Astrocyte (in vitro differentiated cells and primary cell): ENCODE measurements at regions not wholly inside any gene's neighbourhood (a gene's known extent, or its start where the extent isn't known, plus 50 kb on each side); places are given as distances from the start of the nearest gene placed in this dataset.

Source experiments
- DNase-seq: peaks from one replicate; pipeline ENCODE4 v3.0.0-alpha.2; 2010; ENCODE audit warnings: low read depth
- FAIRE-seq: peaks from 2 replicates; lab custom pipeline; 2011; peaks lifted over from hg19 to GRCh38; lab: Jason Lieb, UNC
- H2AFZ ChIP-seq: 2 replicates; pipeline ENCODE4 v1.6.0; 2012; ENCODE audit warnings: low read depth, low read length, inconsistent platforms
- H3K27ac ChIP-seq: 2 replicates; pipeline ENCODE4 v1.5.1; 2011; ENCODE audit warnings: low read depth, low read length, inconsistent platforms
- H3K27me3 ChIP-seq: 2 replicates; pipeline ENCODE4 v1.6.0; 2011; ENCODE audit warnings: low read length, inconsistent platforms; ENCODE audit not compliant: insufficient read depth
- H3K36me3 ChIP-seq: 2 replicates; pipeline ENCODE4 v1.5.1; 2011; ENCODE audit warnings: low read length, inconsistent platforms; ENCODE audit not compliant: insufficient read depth
- H3K4me1 ChIP-seq: 2 replicates; pipeline ENCODE4 v1.5.1; 2011; ENCODE audit warnings: low read length, inconsistent platforms; ENCODE audit not compliant: insufficient read depth
- H3K4me2 ChIP-seq: 2 replicates; pipeline ENCODE4 v1.6.0; 2012; ENCODE audit warnings: low read length, inconsistent platforms
- H3K4me3 ChIP-seq: 2 replicates; pipeline ENCODE4 v1.5.1; 2011; ENCODE audit warnings: low read depth, mild to moderate bottlenecking, low read length, inconsistent platforms; ENCODE audit not compliant: insufficient read depth
- H3K79me2 ChIP-seq: 2 replicates; pipeline ENCODE4 v1.6.0; 2012; ENCODE audit warnings: mild to moderate bottlenecking, low read length, inconsistent platforms; ENCODE audit not compliant: insufficient read depth
- H3K9ac ChIP-seq: 2 replicates; pipeline ENCODE4 v1.6.0; 2012; ENCODE audit warnings: mild to moderate bottlenecking, low read length, inconsistent platforms
- H3K9me3 ChIP-seq: 2 replicates; pipeline ENCODE4 v1.5.1; 2012; ENCODE audit warnings: low read depth, mild to moderate bottlenecking, low read length, inconsistent platforms; ENCODE audit not compliant: insufficient read depth
- H4K20me1 ChIP-seq: 2 replicates; pipeline ENCODE4 v1.6.0; 2012; ENCODE audit warnings: low read length, inconsistent platforms; ENCODE audit not compliant: insufficient read depth
- H3K27ac Mint-ChIP-seq: one replicate; pipeline ENCODE4 v1.8.0; 2021; ENCODE audit warnings: mild to moderate bottlenecking, mixed read lengths; ENCODE audit not compliant: unreplicated experiment
- H3K27me3 Mint-ChIP-seq: one replicate; pipeline ENCODE4 v1.8.0; 2021; ENCODE audit warnings: low read depth, mixed read lengths; ENCODE audit not compliant: unreplicated experiment
- H3K36me3 Mint-ChIP-seq: one replicate; pipeline ENCODE4 v1.8.0; 2021; ENCODE audit warnings: low read depth, mixed read lengths; ENCODE audit not compliant: unreplicated experiment
- H3K4me1 Mint-ChIP-seq: one replicate; pipeline ENCODE4 v1.8.0; 2021; ENCODE audit warnings: low read depth, mixed read lengths; ENCODE audit not compliant: unreplicated experiment
- H3K4me3 Mint-ChIP-seq: one replicate; pipeline ENCODE4 v1.8.0; 2021; ENCODE audit warnings: mild to moderate bottlenecking, moderate library complexity, mixed read lengths; ENCODE audit not compliant: unreplicated experiment
- H3K9me3 Mint-ChIP-seq: one replicate; pipeline ENCODE4 v1.8.0; 2021; ENCODE audit warnings: mild to moderate bottlenecking, mixed read lengths; ENCODE audit not compliant: unreplicated experiment
- CTCF ChIP-seq: IDR thresholded peaks from 2 replicates; pipeline ENCODE4 v1.5.1; 2011; ENCODE audit warnings: low read depth, mild to moderate bottlenecking, inconsistent platforms, low read length, moderate library complexity; ENCODE audit not compliant: insufficient read depth
- EZH2 ChIP-seq: IDR thresholded peaks from 2 replicates; pipeline ENCODE4 v1.6.1; 2012; ENCODE audit warnings: mild to moderate bottlenecking, low read length, inconsistent platforms; ENCODE audit not compliant: insufficient read depth

GRCh38 chr12:20967756-20968155 is 157.3 kb downstream of the SLCO1B3 start:
- no peak overlapping the region for H2AFZ ChIP-seq
- no peak for FAIRE-seq
- Mint-ChIP-seq H3K27ac (no peak overlapping the region), H3K36me3 (no peaks in the 10 kb centered on the region), H3K4me3 (no peak overlapping the region), H3K4me1 (no peaks in the 10 kb centered on the region), H3K9me3 (peaks cover 6% of the 10 kb centered on the region), H3K27me3 (no peaks in the 10 kb centered on the region)
- H4K20me1 ChIP-seq = no peaks in the 10 kb centered on the region
- TF ChIP-seq EZH2 (no peak), CTCF (no peak)
- H3K27me3 ChIP-seq = no peaks in the 10 kb centered on the region
- H3K9ac ChIP-seq = no peak overlapping the region
- no peak overlapping the region for H3K4me2 ChIP-seq
- DNase-seq = no peak
- no peaks in the 10 kb centered on the region for H3K9me3 ChIP-seq
- H3K36me3 ChIP-seq = no peaks in the 10 kb centered on the region
- H3K4me3 ChIP-seq = no peak overlapping the region
- H3K4me1 ChIP-seq = no peaks in the 10 kb centered on the region
- no peaks in the 10 kb centered on the region for H3K79me2 ChIP-seq
- H3K27ac ChIP-seq = no peak overlapping the region

DNA sequence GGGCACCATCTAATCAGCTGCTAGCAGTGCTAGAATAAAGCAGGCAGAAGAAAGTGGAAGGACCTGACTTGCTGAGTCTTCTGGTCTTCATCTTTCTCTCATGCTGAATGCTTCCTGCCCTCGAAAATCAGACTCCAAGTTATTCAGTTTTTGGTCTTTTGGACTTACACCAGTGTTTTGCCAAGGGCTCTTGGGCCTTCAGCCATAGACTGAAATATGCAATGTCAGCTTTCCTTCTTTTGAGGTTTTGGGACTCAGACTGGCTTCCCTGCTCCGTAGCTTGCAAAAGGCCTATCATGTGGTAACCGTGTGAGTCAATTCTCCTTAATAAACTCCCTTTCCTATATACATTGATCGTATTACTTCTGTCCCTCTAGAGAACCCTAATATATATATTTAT is 159.3 kb downstream of the SLCO1B3 start:
- DNase-seq (no peak), FAIRE-seq (no peak)
- Histone ChIP-seq H3K27ac (no peak overlapping the region), H4K20me1 (no peaks in the 10 kb centered on the region), H3K9ac (no peak overlapping the region), H3K9me3 (no peaks in the 10 kb centered on the region), H3K4me3 (no peak overlapping the region), H2AFZ (no peak overlapping the region), H3K27me3 (no peaks in the 10 kb centered on the region), H3K36me3 (no peaks in the 10 kb centered on the region), H3K4me1 (no peaks in the 10 kb centered on the region), H3K79me2 (no peaks in the 10 kb centered on the region), H3K4me2 (no peak overlapping the region)
- no peak overlapping the region for H3K4me3 Mint-ChIP-seq
- H3K4me1 Mint-ChIP-seq = no peaks in the 10 kb centered on the region
- no peaks in the 10 kb centered on the region for H3K36me3 Mint-ChIP-seq
- H3K27me3 Mint-ChIP-seq = no peaks in the 10 kb centered on the region
- H3K27ac Mint-ChIP-seq = no peak overlapping the region
- TF ChIP-seq CTCF = no peak
- no peak for TF ChIP-seq EZH2
- H3K9me3 Mint-ChIP-seq = peaks cover 6% of the 10 kb centered on the region

DNA sequence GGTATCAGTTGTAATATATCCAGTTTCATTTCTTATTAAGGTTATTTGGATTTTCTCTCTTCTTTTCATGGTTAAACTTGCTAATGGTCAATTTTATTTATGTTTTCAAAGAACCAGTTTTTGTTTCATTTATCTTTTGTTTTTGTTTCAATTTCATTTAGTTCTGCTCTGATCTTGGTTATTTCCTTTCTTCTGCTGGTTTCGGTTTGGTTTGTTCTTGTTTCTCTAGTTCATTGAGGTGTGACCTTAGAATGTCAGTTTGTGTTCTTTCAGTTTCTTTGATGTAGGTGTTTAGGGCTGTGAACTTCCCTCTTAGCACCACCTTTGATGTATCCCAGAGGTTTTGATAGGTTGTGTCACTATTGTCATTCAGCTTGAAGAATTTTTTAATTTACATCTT is 145.6 kb upstream of the SLCO1B1 start:
- Histone ChIP-seq H4K20me1 (no peaks in the 10 kb centered on the region), H3K27ac (no peak overlapping the region), H3K36me3 (no peaks in the 10 kb centered on the region), H3K4me1 (no peaks in the 10 kb centered on the region), H3K27me3 (no peaks in the 10 kb centered on the region), H2AFZ (no peak overlapping the region), H3K9ac (no peak overlapping the region), H3K4me3 (no peak overlapping the region), H3K9me3 (no peaks in the 10 kb centered on the region), H3K79me2 (no peaks in the 10 kb centered on the region), H3K4me2 (no peak overlapping the region)
- no peaks in the 10 kb centered on the region for H3K27me3 Mint-ChIP-seq
- no peak for TF ChIP-seq EZH2
- no peak for TF ChIP-seq CTCF
- H3K9me3 Mint-ChIP-seq = peaks cover 4% of the 10 kb centered on the region
- no peaks in the 10 kb centered on the region for H3K4me1 Mint-ChIP-seq
- FAIRE-seq (peak; percentile 43), DNase-seq (no peak)
- no peaks in the 10 kb centered on the region for H3K36me3 Mint-ChIP-seq
- no peak overlapping the region for H3K27ac Mint-ChIP-seq
- no peak overlapping the region for H3K4me3 Mint-ChIP-seq
